PC-9 (cell line): ENCODE measurements at regions not wholly inside any gene's neighbourhood (a gene's known extent, or its start where the extent isn't known, plus 50 kb on each side); places are given as distances from the start of the nearest gene placed in this dataset.
A peak's percentile ranks its signal among the peaks of the same experiment; 100 is the strongest.

ENCODE experiments used
- BruUV-seq: library from RNA; stranded (reverse); fragments of 400-500 nt; replicated peaks from 2 replicates; lab custom pipeline; 2021; lab: Mats Ljungman, UMichigan
- CTCF ChIA-PET: fragments of 300-600 bp; sonication (Branson Sonifier 250); formaldehyde crosslinking; loops from one replicate; lab custom pipeline; 2022; ENCODE audit warnings: antibody characterized with exemption; lab: Charles Lee
- POLR2A ChIA-PET: fragments of 300-600 bp; sonication (Branson Sonifier 250); formaldehyde crosslinking; loops from one replicate; lab custom pipeline; 2022; ENCODE audit warnings: antibody characterized with exemption; ENCODE audit not compliant: unreplicated experiment; lab: Charles Lee
- DNase-seq, 2 experiments: peaks; one replicate each; pipeline versions ENCODE4 v3.0.0 to v3.0.0-alpha.2; 2015 to 2022; ENCODE audit warnings: mixed read lengths in 1 of 2
- H2AFZ ChIP-seq: fragments of 200-600 bp; sonication (generic); 2 replicates; pipeline ENCODE4 v1.8.1; 2017; ENCODE audit warnings: antibody characterized with exemption
- H3F3A ChIP-seq: fragments of 200-600 bp; sonication (generic); 2 replicates; pipeline ENCODE4 v1.8.1; 2017; ENCODE audit warnings: antibody characterized with exemption, mild to moderate bottlenecking, low read depth; ENCODE audit not compliant: insufficient read depth
- H3K27ac ChIP-seq: fragments of 200-600 bp; sonication (generic); 2 replicates; pipeline ENCODE4 v1.6.1; 2016; ENCODE audit warnings: mixed run types
- H3K27me3 ChIP-seq: fragments of 200-600 bp; sonication (generic); 2 replicates; pipeline ENCODE4 v1.6.1; 2016; ENCODE audit warnings: low read depth, mixed run types; ENCODE audit not compliant: insufficient read depth
- H3K36me3 ChIP-seq: fragments of 200-600 bp; sonication (generic); 2 replicates; pipeline ENCODE4 v1.6.1; 2016; ENCODE audit warnings: low read depth, mixed run types
- H3K4me1 ChIP-seq: fragments of 200-600 bp; sonication (generic); replicated peaks from 2 replicates; pipeline ENCODE4 v1.6.1; 2016; ENCODE audit warnings: mixed run types; ENCODE audit not compliant: insufficient read depth
- H3K4me2 ChIP-seq: fragments of 200-600 bp; sonication (generic); 2 replicates; pipeline ENCODE4 v1.6.1; 2017; ENCODE audit warnings: mixed run types
- H3K4me3 ChIP-seq: fragments of 200-600 bp; sonication (generic); 2 replicates; pipeline ENCODE4 v1.6.1; 2016; ENCODE audit warnings: mixed run types
- H3K79me2 ChIP-seq: fragments of 200-600 bp; sonication (generic); 2 replicates; pipeline ENCODE4 v1.6.1; 2017; ENCODE audit warnings: low read depth, mixed run types
- H3K9me2 ChIP-seq: fragments of 200-600 bp; sonication (generic); 2 replicates; pipeline ENCODE4 v1.8.1; 2017; ENCODE audit warnings: mild to moderate bottlenecking; ENCODE audit not compliant: insufficient read depth
- H3K9me3 ChIP-seq: fragments of 200-600 bp; sonication (generic); 2 replicates; pipeline ENCODE4 v1.8.1; 2016; ENCODE audit warnings: low read depth; ENCODE audit not compliant: insufficient read depth
- H4K20me1 ChIP-seq: fragments of 200-600 bp; sonication (generic); 2 replicates; pipeline ENCODE4 v1.8.1; 2017; ENCODE audit not compliant: insufficient read depth
- EZH2 ChIP-seq: fragments of 200-600 bp; sonication (generic); IDR thresholded peaks from 2 replicates; pipeline ENCODE4 v1.8.0; 2017; ENCODE audit warnings: antibody characterized with exemption, low read depth
- intact Hi-C: fragments of 100-400 bp; cut with micrococcal nuclease; formaldehyde crosslinking; loops from one replicate; pipeline ENCODE4 v1.10.0; 2022; ENCODE audit not compliant: unreplicated experiment
- TF ChIP-seq, protein P1 (sequence below): fragments of 200-600 bp; sonication (generic); conservative IDR thresholded peaks from 2 replicates; pipeline ENCODE4 v1.6.1; 2017; ENCODE audit warnings: mixed run types, antibody characterized with exemption, mild to moderate bottlenecking, moderate library complexity

DNA sequence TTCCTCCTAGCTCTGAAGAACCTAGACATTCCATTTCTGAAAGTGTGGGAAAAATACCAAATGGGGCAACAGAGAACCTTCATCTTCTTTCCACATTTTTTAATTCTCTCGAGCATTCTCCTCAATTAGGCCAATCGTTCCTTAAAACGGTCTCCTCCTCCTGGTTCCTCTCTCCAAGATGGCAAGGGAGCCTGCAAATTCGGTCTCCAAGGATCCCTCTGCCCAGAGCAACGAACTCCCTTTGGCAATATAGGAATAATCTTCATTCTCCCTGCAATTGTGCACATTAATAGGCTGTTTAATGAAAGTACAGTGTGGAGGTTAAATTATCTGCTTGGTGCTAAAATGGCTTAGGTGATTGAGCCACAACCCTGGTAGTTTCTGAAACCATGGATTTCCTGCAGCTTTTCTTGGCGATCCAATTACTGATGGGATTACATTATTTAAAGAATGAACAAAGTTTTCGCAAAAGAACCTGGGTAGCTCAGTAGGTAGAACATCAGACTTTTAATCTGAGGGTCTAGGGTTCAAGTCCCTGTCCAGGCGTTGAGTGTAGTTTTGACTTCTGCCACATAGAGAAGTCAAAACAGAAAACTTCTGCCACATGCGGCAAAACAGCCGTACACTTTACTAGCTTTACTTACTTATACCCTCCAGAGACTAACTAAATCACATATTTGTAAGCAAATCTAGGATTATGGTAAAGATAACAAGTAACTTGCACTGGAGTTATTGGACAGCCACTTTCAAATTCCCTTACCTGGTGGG, 102.9 kb upstream of the ZNF184 start:
- H3K36me3 ChIP-seq = no peaks in the 10 kb centered on the region
- no TSS peak for BruUV-seq
- no peaks in the 10 kb centered on the region for H3K9me2 ChIP-seq
- no peaks in the 10 kb centered on the region for H3K4me1 ChIP-seq
- no peak for DNase-seq
- no peaks in the 10 kb centered on the region for H3K9me3 ChIP-seq
- no peaks in the 10 kb centered on the region for H3F3A ChIP-seq
- peak overlapping the region; percentile 12; the same call in 1 of the 2 replicates for H3K4me3 ChIP-seq
- no peaks in the 10 kb centered on the region for H3K79me2 ChIP-seq
- H3K4me2 ChIP-seq = peak overlapping the region; percentile 43
- H3K27me3 ChIP-seq = no peaks in the 10 kb centered on the region
- H2AFZ ChIP-seq = no peak overlapping the region
- intact Hi-C loops = no loop called here
- no peaks in the 10 kb centered on the region for H4K20me1 ChIP-seq
- TF ChIP-seq, protein P1, sequence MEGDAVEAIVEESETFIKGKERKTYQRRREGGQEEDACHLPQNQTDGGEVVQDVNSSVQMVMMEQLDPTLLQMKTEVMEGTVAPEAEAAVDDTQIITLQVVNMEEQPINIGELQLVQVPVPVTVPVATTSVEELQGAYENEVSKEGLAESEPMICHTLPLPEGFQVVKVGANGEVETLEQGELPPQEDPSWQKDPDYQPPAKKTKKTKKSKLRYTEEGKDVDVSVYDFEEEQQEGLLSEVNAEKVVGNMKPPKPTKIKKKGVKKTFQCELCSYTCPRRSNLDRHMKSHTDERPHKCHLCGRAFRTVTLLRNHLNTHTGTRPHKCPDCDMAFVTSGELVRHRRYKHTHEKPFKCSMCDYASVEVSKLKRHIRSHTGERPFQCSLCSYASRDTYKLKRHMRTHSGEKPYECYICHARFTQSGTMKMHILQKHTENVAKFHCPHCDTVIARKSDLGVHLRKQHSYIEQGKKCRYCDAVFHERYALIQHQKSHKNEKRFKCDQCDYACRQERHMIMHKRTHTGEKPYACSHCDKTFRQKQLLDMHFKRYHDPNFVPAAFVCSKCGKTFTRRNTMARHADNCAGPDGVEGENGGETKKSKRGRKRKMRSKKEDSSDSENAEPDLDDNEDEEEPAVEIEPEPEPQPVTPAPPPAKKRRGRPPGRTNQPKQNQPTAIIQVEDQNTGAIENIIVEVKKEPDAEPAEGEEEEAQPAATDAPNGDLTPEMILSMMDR = no peak
- TF ChIP-seq EZH2 = no peak
- H3K27ac ChIP-seq = no peak overlapping the region
- ChIA-PET POLR2A (no interaction called here), CTCF (interaction anchor here (1.2 kb wide), 1 partner anchor 19 kb away, joined by 3 read pairs; no protein-coding TSS in a partner anchor)

DNA sequence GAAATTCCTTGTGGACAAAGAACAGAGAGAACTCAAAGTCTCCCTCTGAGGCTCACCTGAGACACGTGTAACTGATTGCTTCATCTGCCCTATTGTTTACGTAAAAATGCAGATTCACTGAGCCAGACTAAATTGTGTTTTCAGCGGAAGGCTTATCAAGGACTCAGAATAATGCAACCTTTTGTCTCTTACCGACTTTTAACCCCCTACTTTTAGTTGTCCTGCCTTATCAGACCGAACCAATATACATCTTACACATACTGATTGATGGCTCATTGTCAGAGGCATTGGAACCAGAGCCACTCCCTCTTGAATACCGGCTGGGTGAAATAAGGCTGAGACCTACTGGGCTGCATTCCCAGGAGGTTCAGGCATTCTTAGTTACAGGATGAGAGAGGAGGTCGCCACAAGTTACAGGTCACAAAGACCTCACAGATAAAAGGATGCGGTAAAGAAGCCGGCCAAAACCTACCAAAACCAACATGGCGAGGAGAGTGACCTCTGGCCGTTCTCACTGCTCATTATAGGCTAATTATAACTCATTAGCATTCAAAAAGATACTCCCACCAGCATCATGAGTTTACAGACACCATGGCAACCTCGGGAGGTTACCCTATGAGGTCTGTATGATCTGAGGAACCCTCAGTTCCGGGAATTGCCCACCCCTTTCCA, 95.5 kb upstream of the ZNF184 start:
- ChIA-PET CTCF (no interaction called here), POLR2A (interaction anchor here (0.6 kb wide), 1 partner anchor 37 kb away, joined by 3 read pairs; no protein-coding TSS in a partner anchor)
- no peaks in the 10 kb centered on the region for H3K9me3 ChIP-seq
- peak overlapping the region; percentile 72 for H3K4me2 ChIP-seq
- no TSS peak for BruUV-seq
- H3K9me2 ChIP-seq = no peaks in the 10 kb centered on the region
- H3K4me3 ChIP-seq = peak overlapping the region; percentile 31; the same call in 1 of the 2 replicates
- H3K27me3 ChIP-seq = no peaks in the 10 kb centered on the region
- no peaks in the 10 kb centered on the region for H3K79me2 ChIP-seq
- no peak overlapping the region for H3K27ac ChIP-seq
- H2AFZ ChIP-seq = peak overlapping the region; percentile 68; the same call in 1 of the 2 replicates
- TF ChIP-seq, protein P1 = no peak
- no peak for TF ChIP-seq EZH2
- H3K36me3 ChIP-seq = no peaks in the 10 kb centered on the region
- intact Hi-C loops = no loop called here
- H3K4me1 ChIP-seq = peaks cover 8% of the 10 kb centered on the region
- H3F3A ChIP-seq = 0 out of 2 replicates have a peak, but pooled peaks cover 3% of the 10 kb centered on the region
- peak; percentile 50 to 56 for DNase-seq
- no peaks in the 10 kb centered on the region for H4K20me1 ChIP-seq

DNA sequence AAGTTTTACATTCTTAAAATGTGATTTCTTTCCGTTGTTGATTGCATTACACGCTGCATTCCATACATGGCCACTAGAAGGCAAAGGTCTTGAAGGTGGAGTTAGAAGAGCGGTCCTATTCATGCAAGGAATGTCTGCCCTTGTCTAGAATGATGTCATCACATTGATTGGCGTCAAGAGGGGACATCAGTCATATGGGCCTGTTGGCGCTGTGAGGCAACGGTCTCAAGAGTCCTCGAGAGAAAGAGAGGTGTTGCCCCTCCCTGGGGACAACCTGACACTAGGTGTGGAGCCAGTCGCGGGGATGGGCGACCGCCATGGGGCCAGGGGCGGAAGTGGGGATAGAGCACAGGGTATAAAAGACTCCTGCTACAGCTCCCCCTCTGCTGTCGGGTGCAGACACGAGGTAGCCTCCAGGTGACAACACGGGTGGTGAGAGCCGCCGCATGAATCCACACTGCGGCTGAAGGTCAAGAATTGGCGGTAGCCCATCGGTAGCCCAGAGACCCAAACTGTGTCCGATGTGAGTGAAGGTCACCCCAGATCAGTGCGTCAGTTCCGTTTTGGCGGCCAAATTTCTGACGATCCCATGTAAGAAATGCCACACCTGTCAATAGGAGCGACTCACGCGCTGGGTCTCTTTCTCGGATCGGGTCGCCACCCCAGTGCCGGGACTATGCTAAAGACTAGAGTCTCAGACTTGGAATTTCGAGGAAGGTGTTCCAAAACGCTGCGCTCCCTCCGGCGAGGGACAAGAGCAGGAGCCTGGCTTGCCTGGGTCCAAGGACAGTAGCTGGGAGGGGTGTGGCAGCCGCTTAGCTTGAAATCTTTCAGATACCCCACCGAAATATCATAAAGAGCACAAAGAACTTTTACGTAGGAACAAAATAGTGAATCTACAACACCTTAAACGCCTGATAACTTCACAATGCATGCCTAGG, 93.2 kb upstream of the ZNF184 start:
- TF ChIP-seq EZH2 = no peak
- TF ChIP-seq, protein P1 = no peak
- H3K27ac ChIP-seq = no peak overlapping the region
- H3K4me2 ChIP-seq = no peak overlapping the region
- no peak overlapping the region for H2AFZ ChIP-seq
- H3K4me1 ChIP-seq = peaks cover 8% of the 10 kb centered on the region
- intact Hi-C loops = no loop called here
- POLR2A ChIA-PET = no interaction called here
- H3K27me3 ChIP-seq = no peaks in the 10 kb centered on the region
- CTCF ChIA-PET = interaction anchor here (0.6 kb wide), 2 partner anchors 9 to 12 kb away, joined by 4 to 7 read pairs; no protein-coding TSS in a partner anchor
- H4K20me1 ChIP-seq = no peaks in the 10 kb centered on the region
- H3K9me2 ChIP-seq = no peaks in the 10 kb centered on the region; the same call in 1 of the 2 replicates
- peaks cover 4% of the 10 kb centered on the region; the same call in 1 of the 2 replicates for H3F3A ChIP-seq
- H3K4me3 ChIP-seq = no peak overlapping the region
- DNase-seq = no peak
- no peaks in the 10 kb centered on the region for H3K79me2 ChIP-seq
- BruUV-seq = no TSS peak
- H3K9me3 ChIP-seq = no peaks in the 10 kb centered on the region
- H3K36me3 ChIP-seq = no peaks in the 10 kb centered on the region
